NCI-H2196 (cell line): ENCODE measurements at regions not wholly inside any gene's neighbourhood (a gene's known extent, or its start where the extent isn't known, plus 50 kb on each side); places are given as distances from the start of the nearest gene placed in this dataset.
A peak's percentile ranks its signal among the peaks of the same experiment; 100 is the strongest.
"Not testable (repeated sequence)": the region's sequence is repeated elsewhere in the genome, so short reads cannot be mapped to it uniquely, and the experiment has no call there.

ENCODE experiments used
- DNase-seq: peaks from one replicate; lab custom pipeline; 2025; ENCODE audit not compliant: unreplicated experiment; lab: John Stamatoyannopoulos, UW

GRCh38 chrX:104391906-104392305 lies 137.2 kb upstream of the ESX1 start:
- no peak for DNase-seq

- DNase-seq = no peak
Observed at GRCh38 chrX:104376937-104377336, 122.2 kb upstream of the ESX1 start.

- DNase-seq = no peak
Observed at GRCh38 chrX:104372547-104372946, 117.8 kb upstream of the ESX1 start.

GRCh38 chrX:104370089-104370488 lies 115.4 kb upstream of the ESX1 start:
- DNase-seq = no peak

- DNase-seq = not testable (repeated sequence)
Observed at GRCh38 chrX:104360774-104361173, 106.0 kb upstream of the ESX1 start.

GRCh38 chrX:104359124-104359523 lies 104.4 kb upstream of the ESX1 start:
- no peak for DNase-seq

- no peak for DNase-seq
Observed at GRCh38 chrX:104351173-104351769, 96.5 kb upstream of the ESX1 start.

- DNase-seq = no peak
Observed at GRCh38 chrX:104347860-104348259, 93.1 kb upstream of the ESX1 start.

- DNase-seq = peak; percentile 36
Observed at GRCh38 chrX:104343428-104344129, 88.8 kb upstream of the ESX1 start.

GRCh38 chrX:104342065-104342464 lies 87.3 kb upstream of the ESX1 start:
- DNase-seq = no peak

GRCh38 chrX:104335756-104336155 lies 81.0 kb upstream of the ESX1 start:
- DNase-seq = no peak

GRCh38 chrX:104334971-104335370 lies 80.2 kb upstream of the ESX1 start:
- DNase-seq = no peak

- DNase-seq = no peak
Observed at GRCh38 chrX:104330966-104331365, 76.2 kb upstream of the ESX1 start.

- DNase-seq = no peak
Observed at GRCh38 chrX:104329731-104330130, 75.0 kb upstream of the ESX1 start.

- DNase-seq = no peak
Observed at GRCh38 chrX:104325213-104325585, 70.5 kb upstream of the ESX1 start.

- DNase-seq = no peak
Observed at GRCh38 chrX:104324461-104325212, 69.9 kb upstream of the ESX1 start.

- no peak for DNase-seq
Observed at GRCh38 chrX:104319346-104319745, 64.6 kb upstream of the ESX1 start.

GRCh38 chrX:104318330-104319009 lies 63.7 kb upstream of the ESX1 start:
- no peak for DNase-seq

- DNase-seq = no peak
Observed at GRCh38 chrX:104316739-104317138, 62.0 kb upstream of the ESX1 start.

GRCh38 chrX:104315555-104315954 lies 60.8 kb upstream of the ESX1 start:
- DNase-seq = no peak

- DNase-seq = no peak
Observed at GRCh38 chrX:104310657-104311254, 56.0 kb upstream of the ESX1 start.
